SU-DHL-6 (cell line): ENCODE measurements at regions not wholly inside any gene's neighbourhood (a gene's known extent, or its start where the extent isn't known, plus 50 kb on each side); places are given as distances from the start of the nearest gene placed in this dataset.

Experiments used
- H2AFZ ChIP-seq: fragments of 200-600 bp; sonication (generic); 2 replicates; pipeline ENCODE4 v1.6.1; 2014; ENCODE audit warnings: low read depth, mild to moderate bottlenecking, moderate library complexity, mixed read lengths, antibody characterized with exemption, low read length; ENCODE audit not compliant: severe bottlenecking
- H3F3A ChIP-seq: fragments of 200-600 bp; shearing (Covaris generic); 2 replicates; pipeline ENCODE4 v1.6.0; 2016; ENCODE audit warnings: antibody characterized with exemption, mild to moderate bottlenecking; ENCODE audit not compliant: insufficient read depth
- H3K27ac ChIP-seq: fragments of 200-600 bp; sonication (generic); 2 replicates; pipeline ENCODE4 v1.5.1; 2016; ENCODE audit warnings: low read depth, mild to moderate bottlenecking, low read length, moderate library complexity, mixed read lengths
- H3K27me3 ChIP-seq: fragments of 200-600 bp; sonication (generic), shearing (Covaris generic); 2 replicates; pipeline ENCODE4 v1.6.0; 2014; ENCODE audit warnings: mild to moderate bottlenecking, low read length
- H3K36me3 ChIP-seq: fragments of 200-600 bp; sonication (generic); 2 replicates; pipeline ENCODE4 v1.6.1; 2014; ENCODE audit warnings: mild to moderate bottlenecking, low read length, mixed read lengths
- H3K4me2 ChIP-seq: fragments of 300-600, 200-600 bp; shearing (Covaris generic), sonication (generic); 2 replicates; pipeline ENCODE4 v1.6.0; 2014; ENCODE audit warnings: low read length, low read depth, mild to moderate bottlenecking; ENCODE audit not compliant: poor library complexity, severe bottlenecking
- H3K4me3 ChIP-seq: fragments of 200-600 bp; sonication (generic); 2 replicates; pipeline ENCODE4 v1.5.1; 2014; ENCODE audit warnings: antibody characterized with exemption, low read length, mild to moderate bottlenecking, mixed read lengths; ENCODE audit not compliant: insufficient read depth, poor library complexity, severe bottlenecking
- H3K79me2 ChIP-seq: fragments of 200-600 bp; sonication (generic); 2 replicates; pipeline ENCODE4 v1.6.1; 2014; ENCODE audit warnings: mild to moderate bottlenecking, low read length, moderate library complexity; ENCODE audit not compliant: insufficient read depth
- H3K9ac ChIP-seq: fragments of 200-600 bp; sonication (generic); 2 replicates; pipeline ENCODE4 v1.7.0; 2014; ENCODE audit warnings: mild to moderate bottlenecking, low read length
- H3K9me2 ChIP-seq: fragments of 200-600 bp; sonication (generic); replicated peaks from 2 replicates; pipeline ENCODE4 v1.6.1; 2014; ENCODE audit warnings: low read length; ENCODE audit not compliant: insufficient read depth
- H3K9me3 ChIP-seq: fragments of 200-600 bp; sonication (generic); 2 replicates; pipeline ENCODE4 v1.6.1; 2014; ENCODE audit warnings: low read length, mixed read lengths; ENCODE audit not compliant: insufficient read depth
- H4K20me1 ChIP-seq: fragments of 200-600 bp; sonication (generic); 2 replicates; pipeline ENCODE4 v1.6.1; 2014; ENCODE audit warnings: low read depth, mild to moderate bottlenecking, antibody characterized with exemption, low read length, moderate library complexity, mixed read lengths
- CTCF ChIP-seq: fragments of 200-600 bp; sonication (generic); IDR thresholded peaks from one replicate; pipeline ENCODE4 v1.5.1; 2017; ENCODE audit warnings: antibody characterized with exemption, mild to moderate bottlenecking, low read length, moderate library complexity; ENCODE audit not compliant: insufficient read depth, poor library complexity, severe bottlenecking
- EZH2phosphoT487 ChIP-seq: fragments of 200-600 bp; sonication (generic), shearing (Covaris generic); conservative IDR thresholded peaks from 2 replicates; pipeline ENCODE4 v1.6.1; 2018; ENCODE audit warnings: mild to moderate bottlenecking, antibody characterized with exemption, low read length, moderate library complexity, mixed read lengths

- no peak overlapping the region for H3K27ac ChIP-seq
- no peaks in the 10 kb centered on the region for H3K36me3 ChIP-seq
- no peaks in the 10 kb centered on the region for H3K9me2 ChIP-seq
- H3K4me2 ChIP-seq, result no peak overlapping the region
- no peaks in the 10 kb centered on the region for H3K9me3 ChIP-seq
- no peaks in the 10 kb centered on the region for H3K79me2 ChIP-seq
- no peaks in the 10 kb centered on the region for H3K27me3 ChIP-seq
- no peak overlapping the region for H2AFZ ChIP-seq
- no peaks in the 10 kb centered on the region for H3F3A ChIP-seq
- TF ChIP-seq CTCF, result no peak
- TF ChIP-seq EZH2phosphoT487, result 0 out of 2 replicates have a peak, but pooled peaks have one; percentile 65
- no peak overlapping the region for H3K9ac ChIP-seq
- no peaks in the 10 kb centered on the region for H4K20me1 ChIP-seq
- no peak overlapping the region for H3K4me3 ChIP-seq
These were observed 123.8 kb upstream of the MYLIP start for GRCh38 chr6:16004934-16005679.

GRCh38 chr6:16003197-16003491 is 125.7 kb upstream of the MYLIP start:
- H3K36me3 ChIP-seq, result no peaks in the 10 kb centered on the region
- H3K79me2 ChIP-seq, result no peaks in the 10 kb centered on the region
- H3K27me3 ChIP-seq, result no peaks in the 10 kb centered on the region
- no peaks in the 10 kb centered on the region for H4K20me1 ChIP-seq
- no peak overlapping the region for H2AFZ ChIP-seq
- no peak overlapping the region for H3K4me3 ChIP-seq
- no peaks in the 10 kb centered on the region for H3K9me3 ChIP-seq
- no peak overlapping the region for H3K9ac ChIP-seq
- no peak overlapping the region for H3K27ac ChIP-seq
- H3K4me2 ChIP-seq, result no peak overlapping the region
- no peaks in the 10 kb centered on the region for H3K9me2 ChIP-seq
- H3F3A ChIP-seq, result no peaks in the 10 kb centered on the region
- TF ChIP-seq EZH2phosphoT487, result no peak
- no peak for TF ChIP-seq CTCF

GRCh38 chr6:16002332-16003196 is 126.3 kb upstream of the MYLIP start:
- H3K79me2 ChIP-seq, result no peaks in the 10 kb centered on the region
- no peaks in the 10 kb centered on the region for H3F3A ChIP-seq
- no peaks in the 10 kb centered on the region for H3K9me2 ChIP-seq
- H3K36me3 ChIP-seq, result no peaks in the 10 kb centered on the region
- no peak overlapping the region for H2AFZ ChIP-seq
- H3K9ac ChIP-seq, result no peak overlapping the region
- no peak overlapping the region for H3K4me2 ChIP-seq
- TF ChIP-seq EZH2phosphoT487 (no peak), CTCF (no peak)
- H3K9me3 ChIP-seq, result no peaks in the 10 kb centered on the region
- H3K4me3 ChIP-seq, result no peak overlapping the region
- H3K27ac ChIP-seq, result no peak overlapping the region
- H3K27me3 ChIP-seq, result no peaks in the 10 kb centered on the region
- no peaks in the 10 kb centered on the region for H4K20me1 ChIP-seq
